ENCODE measurements at regions not wholly inside any gene's neighbourhood (a gene's known extent, or its start where the extent isn't known, plus 50 kb on each side); places are given as distances from the start of the nearest gene placed in this dataset.

GRCh38 chr9:32875242-32875641 lies 91.9 kb downstream of the TMEM215 start:
- TF ChIP-seq CTCF (conservative IDR thresholded peaks at IDR 0.05 in 1 of 2, IDR thresholded peaks at IDR 0.05 in 1 of 2; ENCODE audit: extremely low read depth in 1 of 2, insufficient read depth in 1 of 2, low read depth in 1 of 2, low read length in 2 of 2) (no peak), EZH2 (IDR thresholded peaks at IDR 0.05; ENCODE audit: borderline replicate concordance, low read length) (no peak)
